NCI-H1694 (cell line): ENCODE measurements at regions not wholly inside any gene's neighbourhood (a gene's known extent, or its start where the extent isn't known, plus 50 kb on each side); places are given as distances from the start of the nearest gene placed in this dataset.
"Not testable (repeated sequence)": the region's sequence is repeated elsewhere in the genome, so short reads cannot be mapped to it uniquely, and the experiment has no call there.

Experiments
- DNase-seq: peaks from one replicate; lab custom pipeline; 2025; lab: John Stamatoyannopoulos, UW

GRCh38 chr17:51387986-51388385, 127.6 kb downstream of the UTP18 start:
- DNase-seq: no peak

- DNase-seq: no peak
Observed at GRCh38 chr17:51389875-51390274, 129.5 kb downstream of the UTP18 start.

GRCh38 chr17:51391982-51392654, 131.8 kb downstream of the UTP18 start:
- DNase-seq: no peak

- no peak for DNase-seq
Observed at GRCh38 chr17:51395621-51396020, 135.3 kb downstream of the UTP18 start.

GRCh38 chr17:51397361-51398127, 137.2 kb downstream of the UTP18 start:
- no peak for DNase-seq

GRCh38 chr17:51398128-51398525, 137.8 kb downstream of the UTP18 start:
- no peak for DNase-seq

GRCh38 chr17:51398687-51399086, 138.3 kb downstream of the UTP18 start:
- DNase-seq: no peak

GRCh38 chr17:51401279-51401678, 140.9 kb downstream of the UTP18 start:
- no peak for DNase-seq

GRCh38 chr17:51402899-51403298, 142.6 kb downstream of the UTP18 start:
- DNase-seq: no peak

GRCh38 chr17:51407576-51407975, 147.2 kb downstream of the UTP18 start:
- DNase-seq: no peak

- no peak for DNase-seq
Observed at GRCh38 chr17:51419476-51419875, 159.1 kb downstream of the UTP18 start.

- DNase-seq: no peak
Observed at GRCh38 chr17:51421525-51421924, 161.2 kb downstream of the UTP18 start.

GRCh38 chr17:51422634-51423033, 162.3 kb downstream of the UTP18 start:
- no peak for DNase-seq

GRCh38 chr17:51423421-51424160, 163.2 kb downstream of the UTP18 start:
- DNase-seq: no peak

- DNase-seq: no peak
Observed at GRCh38 chr17:51425773-51426172, 165.4 kb downstream of the UTP18 start.

GRCh38 chr17:51427323-51427811, 167.0 kb downstream of the UTP18 start:
- no peak for DNase-seq

- no peak for DNase-seq
Observed at GRCh38 chr17:51427856-51428255, 167.5 kb downstream of the UTP18 start.

GRCh38 chr17:51428668-51429495, 168.5 kb downstream of the UTP18 start:
- no peak for DNase-seq

GRCh38 chr17:51429938-51430337, 169.6 kb downstream of the UTP18 start:
- not testable (repeated sequence) for DNase-seq

- no peak for DNase-seq
Observed at GRCh38 chr17:51430591-51430990, 170.2 kb downstream of the UTP18 start.

GRCh38 chr17:51434434-51435170, 174.3 kb downstream of the UTP18 start:
- DNase-seq: no peak
